ENCODE measurements at regions not wholly inside any gene's neighbourhood (a gene's known extent, or its start where the extent isn't known, plus 50 kb on each side); places are given as distances from the start of the nearest gene placed in this dataset.
"Not testable (repeated sequence)": the region's sequence is repeated elsewhere in the genome, so short reads cannot be mapped to it uniquely, and the experiment has no call there.

DNA sequence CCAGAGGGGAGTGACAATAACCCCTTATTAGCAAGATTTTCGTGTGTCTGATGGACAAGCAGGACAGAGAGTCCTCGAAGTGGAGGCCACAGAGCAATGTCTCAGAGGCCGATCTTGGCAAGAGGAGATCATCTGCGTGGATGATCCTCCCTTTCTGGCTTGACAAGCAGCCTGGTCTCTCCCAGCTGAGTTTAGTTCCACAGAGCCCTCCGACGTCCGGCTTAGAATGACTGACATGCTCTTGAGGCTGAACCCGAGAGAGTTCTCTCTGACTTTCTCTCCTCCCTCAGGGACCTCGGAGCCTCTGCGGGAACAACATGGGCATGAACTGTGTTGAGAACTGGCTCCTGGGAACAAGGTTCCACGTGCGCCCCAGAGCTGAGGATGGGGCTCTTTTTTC is 180.7 kb upstream of the PFKP start:
- 83 to 88% (median 87%) methylated on average over 12 of the region's 12 CpGs for WGBS, 3 donors
- no peak for TF ChIP-seq EP300 (IDR thresholded peaks at IDR 0.05)
- no peak for TF ChIP-seq POLR2A (IDR thresholded peaks at IDR 0.05)
- TF ChIP-seq, protein P1, sequence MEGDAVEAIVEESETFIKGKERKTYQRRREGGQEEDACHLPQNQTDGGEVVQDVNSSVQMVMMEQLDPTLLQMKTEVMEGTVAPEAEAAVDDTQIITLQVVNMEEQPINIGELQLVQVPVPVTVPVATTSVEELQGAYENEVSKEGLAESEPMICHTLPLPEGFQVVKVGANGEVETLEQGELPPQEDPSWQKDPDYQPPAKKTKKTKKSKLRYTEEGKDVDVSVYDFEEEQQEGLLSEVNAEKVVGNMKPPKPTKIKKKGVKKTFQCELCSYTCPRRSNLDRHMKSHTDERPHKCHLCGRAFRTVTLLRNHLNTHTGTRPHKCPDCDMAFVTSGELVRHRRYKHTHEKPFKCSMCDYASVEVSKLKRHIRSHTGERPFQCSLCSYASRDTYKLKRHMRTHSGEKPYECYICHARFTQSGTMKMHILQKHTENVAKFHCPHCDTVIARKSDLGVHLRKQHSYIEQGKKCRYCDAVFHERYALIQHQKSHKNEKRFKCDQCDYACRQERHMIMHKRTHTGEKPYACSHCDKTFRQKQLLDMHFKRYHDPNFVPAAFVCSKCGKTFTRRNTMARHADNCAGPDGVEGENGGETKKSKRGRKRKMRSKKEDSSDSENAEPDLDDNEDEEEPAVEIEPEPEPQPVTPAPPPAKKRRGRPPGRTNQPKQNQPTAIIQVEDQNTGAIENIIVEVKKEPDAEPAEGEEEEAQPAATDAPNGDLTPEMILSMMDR (IDR thresholded peaks at IDR 0.05): no peak
- no peaks in the 10 kb centered on the region for H3K4me1 ChIP-seq (ENCODE audit: insufficient read depth)
- no peak overlapping the region for H3K27ac ChIP-seq
- intact Hi-C loops (cut with DNase I): no loop called here
- no peaks in the 10 kb centered on the region for H3K27me3 ChIP-seq
- no peaks in the 10 kb centered on the region for H3K36me3 ChIP-seq
- DNase-seq: no peak
- no peaks in the 10 kb centered on the region for H3K9me3 ChIP-seq
- no peak overlapping the region for H3K4me3 ChIP-seq

DNA sequence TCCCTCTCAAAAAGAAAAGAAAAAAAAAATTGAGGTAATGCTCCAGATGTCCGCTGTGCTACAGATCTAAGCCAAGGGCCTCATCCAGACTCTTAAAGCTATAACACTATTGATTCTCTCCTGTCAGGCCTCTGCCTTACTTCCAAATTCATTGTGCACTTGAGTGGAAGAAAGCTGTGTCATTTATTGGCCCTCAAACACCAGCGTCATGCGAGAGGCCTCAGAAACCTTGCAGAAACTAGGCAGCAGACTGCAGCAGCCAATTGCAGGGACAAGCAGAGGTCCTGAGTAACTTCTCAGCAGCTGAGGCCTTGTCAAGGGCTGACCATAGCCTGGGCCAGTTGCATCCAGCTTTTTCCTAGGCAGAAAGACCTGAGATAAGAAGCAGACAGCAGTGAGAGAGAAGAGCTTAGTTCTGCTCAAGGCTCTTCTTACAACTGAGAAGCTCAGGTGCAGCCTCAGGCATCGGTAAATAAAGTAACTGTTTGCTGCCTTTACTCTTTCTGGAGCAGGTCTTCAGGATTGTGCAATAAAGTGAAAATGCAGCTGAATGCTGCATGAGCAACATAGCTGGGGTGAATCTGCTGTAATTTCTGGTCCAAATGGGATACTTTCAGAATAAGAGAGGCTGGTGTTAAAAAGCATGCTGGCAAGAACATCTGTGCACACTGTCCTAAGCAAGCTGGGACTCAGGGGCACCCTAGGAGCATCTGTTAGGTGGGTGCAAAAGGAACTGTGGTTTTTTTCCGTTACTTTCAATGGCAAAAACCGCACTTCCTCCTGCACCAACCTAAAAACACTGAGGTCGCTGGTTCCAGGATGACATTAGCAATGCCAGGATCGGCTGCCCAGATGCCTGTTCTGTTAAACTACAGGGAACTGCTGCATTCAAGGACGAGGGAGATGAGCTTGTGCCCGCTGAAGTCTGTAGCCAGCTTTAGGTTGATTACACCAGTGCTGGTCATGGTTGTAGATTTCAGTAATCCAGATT is 181.8 kb upstream of the PFKP start:
- H3K36me3 ChIP-seq: no peaks in the 10 kb centered on the region
- DNase-seq: no peak
- no peak overlapping the region for H3K4me3 ChIP-seq
- H3K27ac ChIP-seq: no peak overlapping the region
- TF ChIP-seq POLR2A (IDR thresholded peaks at IDR 0.05) (no peak), EP300 (IDR thresholded peaks at IDR 0.05) (no peak)
- TF ChIP-seq, protein P1 (IDR thresholded peaks at IDR 0.05): no peak
- no peaks in the 10 kb centered on the region for H3K9me3 ChIP-seq
- WGBS, 3 donors: 87 to 89% (median 88%) methylated on average over 10 of the region's 10 CpGs
- H3K4me1 ChIP-seq (ENCODE audit: insufficient read depth): no peaks in the 10 kb centered on the region
- no peaks in the 10 kb centered on the region for H3K27me3 ChIP-seq
- intact Hi-C loops (cut with DNase I): no loop called here

DNA sequence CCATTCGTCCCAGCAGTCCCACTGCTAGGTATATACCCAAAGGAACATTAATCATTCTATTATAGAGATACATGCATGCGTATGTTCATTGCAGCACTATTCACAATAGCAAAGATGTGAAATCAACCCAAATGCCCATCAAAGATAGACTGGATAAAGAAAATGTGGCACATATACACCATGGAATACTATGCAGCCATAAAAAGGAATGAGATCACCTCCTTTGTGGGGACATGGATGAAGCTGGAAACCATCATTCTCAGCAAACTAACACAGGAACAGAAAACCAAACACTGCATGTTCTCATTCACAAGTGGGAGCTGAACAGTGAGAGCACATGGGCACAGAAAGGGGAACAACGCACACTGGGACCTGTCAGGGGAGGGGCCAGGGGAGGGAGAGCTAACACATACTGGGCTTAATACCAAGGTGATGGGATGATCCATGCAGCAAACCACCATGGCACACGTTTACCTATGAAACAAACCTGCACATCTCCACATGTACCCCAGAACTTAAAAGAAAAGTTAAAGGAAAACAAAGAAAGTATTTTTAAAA is 183.3 kb upstream of the PFKP start:
- H3K27ac ChIP-seq; H3K36me3 ChIP-seq; H3K4me1 ChIP-seq (ENCODE audit: insufficient read depth); DNase-seq; H3K9me3 ChIP-seq; intact Hi-C loops (cut with DNase I); H3K4me3 ChIP-seq; H3K27me3 ChIP-seq: not testable (repeated sequence)
- WGBS, 3 donors: 88 to 91% (median 89%) methylated on average over 4 of the region's 4 CpGs

DNA sequence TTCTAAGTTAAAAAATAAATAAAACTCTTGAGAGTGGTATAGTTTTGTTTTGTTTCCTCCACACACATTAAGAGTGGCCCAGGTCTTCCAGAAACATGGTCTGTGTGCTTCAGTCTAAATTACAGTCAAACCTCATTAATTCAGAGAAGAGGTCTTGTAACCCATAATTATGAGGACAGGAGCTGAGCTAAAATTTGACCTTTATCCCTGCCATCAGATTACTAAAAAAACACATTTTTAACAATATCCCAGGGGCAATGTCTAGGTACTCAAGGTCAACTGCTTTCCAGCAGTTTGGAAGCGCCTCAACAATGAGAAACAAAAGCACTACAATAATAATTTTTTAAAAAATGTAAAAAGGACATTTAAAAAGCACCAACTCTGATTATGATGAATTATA is 184.1 kb upstream of the PFKP start:
- intact Hi-C loops (cut with DNase I): no loop called here
- whole genome bisulfite sequencing, 3 donors: 46 to 87% (median 80%) methylated on average over 1 of the region's 1 CpG
- Histone ChIP-seq H3K27ac (no peak overlapping the region), H3K36me3 (no peaks in the 10 kb centered on the region), H3K27me3 (no peaks in the 10 kb centered on the region), H3K9me3 (no peaks in the 10 kb centered on the region), H3K4me3 (no peak overlapping the region), H3K4me1 (ENCODE audit: insufficient read depth) (no peaks in the 10 kb centered on the region)
- DNase-seq: no peak
- no peak for TF ChIP-seq POLR2A (IDR thresholded peaks at IDR 0.05)
- TF ChIP-seq, protein P1 (IDR thresholded peaks at IDR 0.05): no peak
- no peak for TF ChIP-seq EP300 (IDR thresholded peaks at IDR 0.05)

DNA sequence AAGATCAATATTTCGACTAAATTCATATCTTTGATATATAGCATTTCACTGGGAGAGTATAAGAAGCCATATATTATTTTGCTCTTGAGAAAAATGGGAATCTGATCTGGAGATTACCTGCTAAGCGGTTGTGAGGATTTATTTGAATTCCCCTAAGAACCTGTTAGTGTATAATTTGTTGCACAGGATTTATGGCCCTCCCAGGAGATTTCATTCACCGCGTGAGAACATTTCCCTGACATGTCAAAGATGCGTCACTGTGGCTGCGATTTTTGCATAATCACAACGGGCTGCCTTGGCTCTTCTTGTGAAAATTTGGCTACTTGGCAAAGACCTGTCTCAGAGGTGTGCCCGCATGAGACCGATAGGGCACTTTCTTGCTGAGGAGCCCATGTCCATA is 184.7 kb upstream of the PFKP start:
- intact Hi-C loops (cut with DNase I): no loop called here
- H3K36me3 ChIP-seq: no peaks in the 10 kb centered on the region
- 44 to 67% (median 65%) methylated on average over 9 of the region's 9 CpGs for WGBS, 3 donors
- no peaks in the 10 kb centered on the region for H3K9me3 ChIP-seq
- no peak for DNase-seq
- H3K27ac ChIP-seq: no peak overlapping the region
- TF ChIP-seq EP300 (IDR thresholded peaks at IDR 0.05): no peak
- no peak for TF ChIP-seq POLR2A (IDR thresholded peaks at IDR 0.05)
- TF ChIP-seq, protein P1 (IDR thresholded peaks at IDR 0.05): no peak
- no peak overlapping the region for H3K4me3 ChIP-seq
- peaks cover 2% of the 10 kb centered on the region for H3K27me3 ChIP-seq
- H3K4me1 ChIP-seq (ENCODE audit: insufficient read depth): no peaks in the 10 kb centered on the region
